GM12891 (cell line): ENCODE measurements at regions not wholly inside any gene's neighbourhood (a gene's known extent, or its start where the extent isn't known, plus 50 kb on each side); places are given as distances from the start of the nearest gene placed in this dataset.

Experiments used
- POLR2A ChIP-seq: IDR thresholded peaks from 2 replicates; pipeline ENCODE4 v1.6.1; 2011; ENCODE audit warnings: low read depth, low read length, control low read depth
- POLR2AphosphoS5 ChIP-seq: IDR thresholded peaks from 2 replicates; pipeline ENCODE4 v1.6.1; 2011; ENCODE audit warnings: low read depth, low read length, control low read depth
- SPI1 ChIP-seq: IDR thresholded peaks from 2 replicates; pipeline ENCODE4 v1.6.1; 2011; ENCODE audit warnings: low read depth, low read length, control low read depth

DNA sequence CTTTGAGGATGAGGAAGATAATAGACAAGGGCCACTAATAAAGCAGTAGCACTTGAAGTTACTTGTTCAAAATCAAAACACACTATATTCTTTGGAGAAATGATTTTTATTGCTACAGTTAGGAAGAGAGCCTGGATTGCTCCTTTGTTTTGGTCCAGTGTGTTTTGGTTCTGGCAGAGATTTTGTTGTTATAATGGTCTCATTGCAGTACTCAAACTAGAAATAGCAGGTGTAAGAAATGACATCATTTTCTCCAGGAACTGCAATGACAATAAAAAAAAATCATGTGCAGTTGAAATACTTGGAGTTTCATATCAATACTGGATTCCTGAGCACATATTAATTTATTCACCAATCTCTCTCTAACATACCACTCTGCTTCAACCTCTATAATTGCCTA, 490.3 kb downstream of the CCDC85A start:
- no peak for TF ChIP-seq POLR2AphosphoS5
- no peak for TF ChIP-seq POLR2A
- no peak for TF ChIP-seq SPI1
